ENCODE measurements at regions not wholly inside any gene's neighbourhood (a gene's known extent, or its start where the extent isn't known, plus 50 kb on each side); places are given as distances from the start of the nearest gene placed in this dataset.

GRCh38 chr6:170210026-170210390, 80.9 kb downstream of the DLL1 start:
- Histone ChIP-seq H4K20me1 (replicated peaks; ENCODE audit: control insufficient read depth, extremely low read depth, insufficient read depth, low read length) (no peaks in the 10 kb centered on the region), H3K27ac (ENCODE audit: insufficient read depth, low read depth, low read length) (no peak overlapping the region), H3K79me2 (ENCODE audit: control insufficient read depth, insufficient read depth, low read length) (no peaks in the 10 kb centered on the region), H3K9ac (replicated peaks; ENCODE audit: extremely low read depth, insufficient read depth, low read length) (no peak overlapping the region), H3K4me3 (replicated peaks in 1 of 3; ENCODE audit: insufficient read depth in 1 of 3, low read depth in 1 of 3, low read length in 3 of 3) (no peak overlapping the region), H3K9me1 (replicated peaks; ENCODE audit: control insufficient read depth, extremely low read depth, insufficient read depth, low read length) (no peaks in the 10 kb centered on the region), H3K4me2 (ENCODE audit: insufficient read depth, low read length) (no peak overlapping the region), H3K36me3 (ENCODE audit: control insufficient read depth in 2 of 2, extremely low read depth in 1 of 2, insufficient read depth in 2 of 2, low read length in 2 of 2) (no peaks in the 10 kb centered on the region), H3K9me3 (replicated peaks; ENCODE audit: control insufficient read depth, insufficient read depth, low read length) (no peaks in the 10 kb centered on the region), H3K4me1 (ENCODE audit: control insufficient read depth, extremely low read depth, insufficient read depth, low read length) (no peaks in the 10 kb centered on the region), H2AFZ (ENCODE audit: low read depth, low read length) (no peak overlapping the region), H3K27me3 (ENCODE audit: control insufficient read depth in 2 of 2, insufficient read depth in 2 of 2, low read length in 2 of 2) (no peaks in the 10 kb centered on the region)
- POLR2A ChIA-PET: no interaction called here
- dilution Hi-C loops (cut with MboI; ENCODE audit: extremely low pct_ligation_motif_present, low sequenced_read_pairs): no loop called here
- intact Hi-C loops (cut with micrococcal nuclease): no loop called here
- DNase-seq (ENCODE audit: low read depth, low spot score) (no peak), FAIRE-seq (no peak)
- no TSS peak for BruUV-seq (replicated peaks)
- CTCF ChIA-PET: no interaction called here
- TF ChIP-seq POLR2AphosphoS5 (IDR thresholded peaks at IDR 0.05; ENCODE audit: insufficient read depth, low read depth, low read length): no peak
- no peak for TF ChIP-seq POLR2A (IDR thresholded peaks at IDR 0.05; ENCODE audit: low read depth, low read length)
- TF ChIP-seq CTCF (IDR thresholded peaks at IDR 0.05; ENCODE audit: extremely low read depth in 1 of 2, insufficient read depth in 1 of 2, low read depth in 1 of 2, low read length in 2 of 2): no peak
- TF ChIP-seq JUN (IDR thresholded peaks at IDR 0.05; ENCODE audit: borderline replicate concordance, insufficient read depth, insufficient read length, low read depth): no peak
- TF ChIP-seq GATA2 (IDR thresholded peaks at IDR 0.05; ENCODE audit: insufficient read depth, insufficient read length, low read depth, low read length): no peak
- no peak for TF ChIP-seq EZH2 (IDR thresholded peaks at IDR 0.05; ENCODE audit: borderline replicate concordance, low read depth, low read length, severe bottlenecking)
- TF ChIP-seq MAX (IDR thresholded peaks at IDR 0.05; ENCODE audit: insufficient read depth, insufficient read length): no peak
- no peak for TF ChIP-seq FOS (IDR thresholded peaks at IDR 0.05; ENCODE audit: borderline replicate concordance, insufficient read depth, low read length)
- no peak for TF ChIP-seq MYC (IDR thresholded peaks at IDR 0.05; ENCODE audit: low read depth, low read length)
